ENCODE measurements at regions not wholly inside any gene's neighbourhood (a gene's known extent, or its start where the extent isn't known, plus 50 kb on each side); places are given as distances from the start of the nearest gene placed in this dataset.

GRCh38 chr11:128327274-128327673 is 260.1 kb downstream of the ETS1 start:
- no peak for DNase-seq

GRCh38 chr11:128326791-128327190 is 260.6 kb downstream of the ETS1 start:
- no peak for DNase-seq

GRCh38 chr11:128324531-128325141 is 262.7 kb downstream of the ETS1 start:
- no peak for DNase-seq

- DNase-seq = no peak
Measured at GRCh38 chr11:128324051-128324481, 263.3 kb downstream of the ETS1 start.

- no peak for DNase-seq
Measured at GRCh38 chr11:128323381-128323780, 264.0 kb downstream of the ETS1 start.

GRCh38 chr11:128318856-128319474 is 268.4 kb downstream of the ETS1 start:
- DNase-seq = no peak

- no peak for DNase-seq
Measured at GRCh38 chr11:128316541-128317227, 270.7 kb downstream of the ETS1 start.

- DNase-seq = no peak
Measured at GRCh38 chr11:128315933-128316332, 271.4 kb downstream of the ETS1 start.

GRCh38 chr11:128313931-128314330 is 273.4 kb downstream of the ETS1 start:
- no peak for DNase-seq

- no peak for DNase-seq
Measured at GRCh38 chr11:128311742-128312719, 275.3 kb downstream of the ETS1 start.

- DNase-seq = no peak
Measured at GRCh38 chr11:128310676-128311445, 276.5 kb downstream of the ETS1 start.

- no peak for DNase-seq
Measured at GRCh38 chr11:128310005-128310404, 277.4 kb downstream of the ETS1 start.

- DNase-seq = no peak
Measured at GRCh38 chr11:128308794-128309193, 278.6 kb downstream of the ETS1 start.

- no peak for DNase-seq
Measured at GRCh38 chr11:128305588-128305987, 281.8 kb downstream of the ETS1 start.

GRCh38 chr11:128304666-128305485 is 282.5 kb downstream of the ETS1 start:
- no peak for DNase-seq

GRCh38 chr11:128304116-128304515 is 283.2 kb downstream of the ETS1 start:
- DNase-seq = no peak

GRCh38 chr11:128303383-128303782 is 284.0 kb downstream of the ETS1 start:
- no peak for DNase-seq

GRCh38 chr11:128302425-128303186 is 284.8 kb downstream of the ETS1 start:
- DNase-seq = no peak

GRCh38 chr11:128301756-128302155 is 285.6 kb downstream of the ETS1 start:
- no peak for DNase-seq

GRCh38 chr11:128300785-128301184 is 286.6 kb downstream of the ETS1 start:
- DNase-seq = no peak
